ENCODE measurements at regions not wholly inside any gene's neighbourhood (a gene's known extent, or its start where the extent isn't known, plus 50 kb on each side); places are given as distances from the start of the nearest gene placed in this dataset.

DNA sequence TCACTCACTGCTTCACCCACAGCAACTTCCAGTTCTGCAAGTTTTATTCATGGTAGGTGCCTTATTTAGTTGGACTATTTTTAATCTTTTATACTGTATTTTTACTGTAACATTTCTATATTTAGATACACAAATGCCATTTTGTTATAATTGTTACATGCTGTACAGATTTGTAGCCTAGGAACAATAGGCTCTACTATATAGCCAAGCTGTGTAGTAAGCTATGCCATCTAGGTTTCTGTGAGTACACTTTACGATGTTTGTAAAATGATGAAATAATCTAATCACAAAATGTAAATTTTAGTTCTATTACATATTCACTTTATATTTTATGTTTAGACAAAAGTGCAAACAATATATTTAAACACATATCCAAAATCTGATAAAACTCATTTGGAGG lies 1187.8 kb downstream of the TECRL start:
- TF ChIP-seq POLR2AphosphoS5 (IDR thresholded peaks at IDR 0.05; ENCODE audit: borderline replicate concordance, low read depth, low read length), result no peak
- TF ChIP-seq EZH2 (IDR thresholded peaks at IDR 0.05), result no peak

Data from SK-N-MC (cell line).